ENCODE measurements at regions not wholly inside any gene's neighbourhood (a gene's known extent, or its start where the extent isn't known, plus 50 kb on each side); places are given as distances from the start of the nearest gene placed in this dataset.

DNA sequence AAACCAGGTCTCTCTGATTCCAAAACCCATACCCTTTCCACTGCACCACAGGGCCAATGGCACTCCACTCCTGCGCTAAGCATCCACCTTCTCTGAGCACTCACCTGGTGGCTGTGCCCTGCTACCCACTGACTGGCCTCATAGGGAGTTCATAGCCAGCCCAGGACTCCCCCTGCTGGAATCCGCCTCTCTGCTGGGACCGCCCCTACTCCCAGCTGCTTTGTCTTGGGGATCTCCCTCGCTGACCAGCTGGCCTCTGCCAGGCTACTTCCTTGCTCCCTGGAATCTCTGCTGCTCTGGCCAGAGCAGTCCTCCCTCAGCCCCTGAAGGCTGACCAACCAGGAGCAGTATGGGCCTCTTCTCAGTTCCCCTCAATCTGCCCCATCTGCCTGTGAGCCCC, 129.7 kb downstream of the FAXC start:
- ATAC-seq (no peak), DNase-seq (no peak)
- Mint-ChIP-seq H3K9me3 (ENCODE audit: insufficient read depth) (no peaks in the 10 kb centered on the region), H3K36me3 (ENCODE audit: low read depth) (no peaks in the 10 kb centered on the region), H3K27ac (no peak overlapping the region), H3K4me3 (no peak overlapping the region), H3K4me1 (ENCODE audit: low read depth) (no peaks in the 10 kb centered on the region), H3K27me3 (ENCODE audit: low read depth) (no peaks in the 10 kb centered on the region)
- CTCF ChIA-PET = no interaction called here
- POLR2A ChIA-PET = interaction anchor here (0.8 kb wide), 1 partner anchor 19 kb away, joined by 3 read pairs; no protein-coding TSS in a partner anchor

GRCh38 chr6:99216959-99217358, 132.5 kb downstream of the FAXC start:
- no peaks in the 10 kb centered on the region for H3K9me3 Mint-ChIP-seq (ENCODE audit: insufficient read depth)
- no peaks in the 10 kb centered on the region for H3K27me3 Mint-ChIP-seq (ENCODE audit: low read depth)
- no peak overlapping the region for H3K27ac Mint-ChIP-seq
- CTCF ChIA-PET = no interaction called here
- H3K4me1 Mint-ChIP-seq (ENCODE audit: low read depth) = no peaks in the 10 kb centered on the region
- POLR2A ChIA-PET = no interaction called here
- H3K4me3 Mint-ChIP-seq = no peak overlapping the region
- no peak for ATAC-seq
- no peaks in the 10 kb centered on the region for H3K36me3 Mint-ChIP-seq (ENCODE audit: low read depth)
- DNase-seq = no peak

GRCh38 chr6:99195986-99196655, 153.4 kb downstream of the FAXC start:
- no peak overlapping the region for H3K27ac Mint-ChIP-seq

DNA sequence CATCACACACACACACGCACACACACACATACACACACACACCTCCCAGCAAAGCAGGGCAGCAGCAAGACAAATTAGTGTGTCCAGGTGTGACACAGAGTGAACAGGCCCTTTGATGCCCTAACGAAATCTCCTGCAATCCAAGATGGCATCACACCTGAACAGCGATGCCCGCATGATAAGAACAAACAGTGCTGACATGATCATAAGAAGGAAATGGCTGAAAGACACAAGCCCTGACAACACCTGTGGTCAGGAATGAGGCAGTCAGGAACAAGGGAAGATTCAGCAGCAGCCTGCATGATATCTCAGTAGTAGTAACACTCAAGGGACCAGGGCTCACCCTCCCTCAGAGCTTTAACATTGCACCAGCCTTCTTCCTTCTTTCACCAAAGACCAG, 156.9 kb downstream of the FAXC start:
- CTCF ChIA-PET = no interaction called here
- Mint-ChIP-seq H3K9me3 (ENCODE audit: insufficient read depth) (no peaks in the 10 kb centered on the region), H3K4me1 (ENCODE audit: low read depth) (no peaks in the 10 kb centered on the region), H3K36me3 (ENCODE audit: low read depth) (no peaks in the 10 kb centered on the region), H3K27ac (no peak overlapping the region), H3K27me3 (ENCODE audit: low read depth) (no peaks in the 10 kb centered on the region), H3K4me3 (no peak overlapping the region)
- ATAC-seq (no peak), DNase-seq (no peak)
- POLR2A ChIA-PET = no interaction called here

More at GRCh38 chr6:99195986-99196655, 153.4 kb downstream of the FAXC start:
- Mint-ChIP-seq H3K4me1 (ENCODE audit: low read depth) (no peaks in the 10 kb centered on the region), H3K9me3 (ENCODE audit: insufficient read depth) (no peaks in the 10 kb centered on the region), H3K4me3 (no peak overlapping the region), H3K27me3 (ENCODE audit: low read depth) (no peaks in the 10 kb centered on the region), H3K36me3 (ENCODE audit: low read depth) (no peaks in the 10 kb centered on the region)
- DNase-seq = no peak
- POLR2A ChIA-PET = no interaction called here
- CTCF ChIA-PET = no interaction called here
- ATAC-seq = no peak

GRCh38 chr6:99189823-99190721, 159.4 kb downstream of the FAXC start:
- Mint-ChIP-seq H3K27me3 (ENCODE audit: low read depth) (peaks cover 3% of the 10 kb centered on the region), H3K36me3 (ENCODE audit: low read depth) (no peaks in the 10 kb centered on the region), H3K9me3 (ENCODE audit: insufficient read depth) (no peaks in the 10 kb centered on the region), H3K4me1 (ENCODE audit: low read depth) (no peaks in the 10 kb centered on the region), H3K4me3 (no peak overlapping the region), H3K27ac (no peak overlapping the region)
- ATAC-seq (no peak), DNase-seq (no peak)
- ChIA-PET POLR2A (no interaction called here), CTCF (no interaction called here)

- H3K4me3 Mint-ChIP-seq = no peak overlapping the region
- H3K4me1 Mint-ChIP-seq (ENCODE audit: low read depth) = no peaks in the 10 kb centered on the region
- no peak for ATAC-seq
- ChIA-PET CTCF (no interaction called here), POLR2A (no interaction called here)
- H3K27ac Mint-ChIP-seq = no peak overlapping the region
- no peaks in the 10 kb centered on the region for H3K36me3 Mint-ChIP-seq (ENCODE audit: low read depth)
- H3K27me3 Mint-ChIP-seq (ENCODE audit: low read depth) = peaks cover 3% of the 10 kb centered on the region
- H3K9me3 Mint-ChIP-seq (ENCODE audit: insufficient read depth) = no peaks in the 10 kb centered on the region
- no peak for DNase-seq
These were observed 162.0 kb downstream of the FAXC start for GRCh38 chr6:99187429-99187828.

- H3K27me3 Mint-ChIP-seq (ENCODE audit: low read depth) = peaks cover 3% of the 10 kb centered on the region
- no peak for ATAC-seq
- H3K27ac Mint-ChIP-seq = no peak overlapping the region
- DNase-seq = no peak
- CTCF ChIA-PET = no interaction called here
- no peaks in the 10 kb centered on the region for H3K36me3 Mint-ChIP-seq (ENCODE audit: low read depth)
- H3K9me3 Mint-ChIP-seq (ENCODE audit: insufficient read depth) = no peaks in the 10 kb centered on the region
- no peak overlapping the region for H3K4me3 Mint-ChIP-seq
- POLR2A ChIA-PET = no interaction called here
- no peaks in the 10 kb centered on the region for H3K4me1 Mint-ChIP-seq (ENCODE audit: low read depth)
These were observed 163.1 kb downstream of the FAXC start for GRCh38 chr6:99186417-99186816.

DNA sequence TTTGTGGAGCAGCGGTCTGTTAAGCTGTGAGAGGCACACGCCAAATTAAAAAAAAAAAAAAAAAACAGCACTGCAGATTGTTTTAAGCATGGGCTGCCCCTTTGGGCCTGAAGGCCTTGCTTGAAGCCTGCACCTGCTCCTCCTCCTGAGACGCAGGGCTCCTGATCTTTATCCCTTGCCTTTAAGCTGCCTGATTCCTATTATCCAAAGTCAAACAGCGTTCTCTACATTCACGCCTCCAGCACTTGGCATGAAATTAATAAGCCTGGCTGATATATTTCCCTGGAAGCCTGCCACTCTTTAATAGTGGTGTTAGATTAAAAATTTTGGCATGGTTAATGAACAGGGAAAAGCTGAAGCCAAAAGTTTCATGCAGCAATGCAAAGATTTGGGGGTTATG, 163.9 kb downstream of the FAXC start:
- CTCF ChIA-PET = no interaction called here
- H3K27me3 Mint-ChIP-seq (ENCODE audit: low read depth) = peaks cover 3% of the 10 kb centered on the region
- no peaks in the 10 kb centered on the region for H3K4me1 Mint-ChIP-seq (ENCODE audit: low read depth)
- ATAC-seq = no peak
- H3K27ac Mint-ChIP-seq = no peak overlapping the region
- H3K36me3 Mint-ChIP-seq (ENCODE audit: low read depth) = no peaks in the 10 kb centered on the region
- H3K4me3 Mint-ChIP-seq = no peak overlapping the region
- POLR2A ChIA-PET = no interaction called here
- no peak for DNase-seq
- H3K9me3 Mint-ChIP-seq (ENCODE audit: insufficient read depth) = peaks cover 4% of the 10 kb centered on the region

DNA sequence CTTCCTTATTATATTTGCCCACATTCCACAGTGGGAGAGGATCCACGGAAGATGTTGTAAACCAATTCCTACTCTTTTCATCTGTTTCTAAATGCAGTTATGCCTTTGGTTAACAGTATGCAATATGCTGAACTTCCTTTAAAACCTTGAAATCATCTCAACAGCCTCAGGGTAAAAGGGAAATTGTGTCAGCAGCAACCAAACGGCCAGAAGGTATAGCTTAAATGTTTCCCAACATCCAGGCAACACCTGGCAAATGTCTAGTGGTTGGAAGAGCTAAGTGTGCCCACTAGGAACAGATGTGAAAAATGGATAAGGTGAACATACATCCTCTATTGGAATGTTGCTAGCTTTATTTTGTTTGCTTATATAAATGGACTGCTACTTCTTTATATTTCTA, 164.8 kb downstream of the FAXC start:
- H3K4me1 Mint-ChIP-seq (ENCODE audit: low read depth) = no peaks in the 10 kb centered on the region
- DNase-seq (no peak), ATAC-seq (no peak)
- ChIA-PET POLR2A (no interaction called here), CTCF (no interaction called here)
- H3K4me3 Mint-ChIP-seq = no peak overlapping the region
- peaks cover 3% of the 10 kb centered on the region for H3K27me3 Mint-ChIP-seq (ENCODE audit: low read depth)
- H3K36me3 Mint-ChIP-seq (ENCODE audit: low read depth) = no peaks in the 10 kb centered on the region
- H3K9me3 Mint-ChIP-seq (ENCODE audit: insufficient read depth) = peaks cover 8% of the 10 kb centered on the region
- no peak overlapping the region for H3K27ac Mint-ChIP-seq

GRCh38 chr6:99183066-99183465, 166.4 kb downstream of the FAXC start:
- CTCF ChIA-PET = no interaction called here

DNA sequence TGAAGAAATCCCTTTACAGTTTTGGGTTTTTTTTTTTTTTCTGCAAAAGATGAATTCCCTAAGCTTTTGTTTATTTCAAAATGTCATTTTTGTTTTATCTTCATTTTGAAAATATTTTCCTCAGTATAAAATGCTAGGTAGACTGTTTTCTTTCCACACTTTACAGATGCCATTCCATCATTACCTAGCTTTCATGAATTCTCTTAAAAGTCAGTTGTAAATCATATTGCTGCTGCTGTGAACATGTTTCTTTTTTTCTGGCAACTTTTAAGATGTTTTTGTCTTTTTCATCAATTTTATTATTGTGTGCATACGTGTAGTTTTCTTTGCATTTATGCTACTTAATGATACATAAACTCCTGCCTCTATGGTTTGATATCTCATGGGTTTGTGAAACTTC, 168.3 kb downstream of the FAXC start:
- Mint-ChIP-seq H3K4me1 (ENCODE audit: low read depth) (no peaks in the 10 kb centered on the region), H3K27me3 (ENCODE audit: low read depth) (no peaks in the 10 kb centered on the region), H3K4me3 (no peak overlapping the region), H3K36me3 (ENCODE audit: low read depth) (no peaks in the 10 kb centered on the region), H3K27ac (no peak overlapping the region), H3K9me3 (ENCODE audit: insufficient read depth) (peaks cover 9% of the 10 kb centered on the region)
- POLR2A ChIA-PET = no interaction called here
- DNase-seq = no peak
- ATAC-seq = no peak
- CTCF ChIA-PET = no interaction called here

More at GRCh38 chr6:99183066-99183465, 166.4 kb downstream of the FAXC start:
- Mint-ChIP-seq H3K27me3 (ENCODE audit: low read depth) (peaks cover 3% of the 10 kb centered on the region), H3K36me3 (ENCODE audit: low read depth) (no peaks in the 10 kb centered on the region), H3K4me1 (ENCODE audit: low read depth) (no peaks in the 10 kb centered on the region), H3K4me3 (no peak overlapping the region), H3K9me3 (ENCODE audit: insufficient read depth) (peaks cover 9% of the 10 kb centered on the region), H3K27ac (no peak overlapping the region)
- ATAC-seq (no peak), DNase-seq (no peak)
- POLR2A ChIA-PET = no interaction called here

GRCh38 chr6:99178168-99178567, 171.3 kb downstream of the FAXC start:
- ChIA-PET POLR2A (no interaction called here), CTCF (no interaction called here)
- Mint-ChIP-seq H3K4me3 (no peak overlapping the region), H3K9me3 (ENCODE audit: insufficient read depth) (peaks cover 9% of the 10 kb centered on the region), H3K27ac (no peak overlapping the region), H3K4me1 (ENCODE audit: low read depth) (no peaks in the 10 kb centered on the region), H3K27me3 (ENCODE audit: low read depth) (no peaks in the 10 kb centered on the region), H3K36me3 (ENCODE audit: low read depth) (no peaks in the 10 kb centered on the region)
- no peak for DNase-seq
- no peak for ATAC-seq

Measured in activated CD8-positive, alpha-beta T cell treated with anti-CD3 and anti-CD28 coated beads, Interleukin-2, amount 10 ng/mL, durations not matched to agents 7 days and 5 days (primary cell).